GM19351 (cell line): ENCODE measurements at regions not wholly inside any gene's neighbourhood (a gene's known extent, or its start where the extent isn't known, plus 50 kb on each side); places are given as distances from the start of the nearest gene placed in this dataset.

Experiments
- ATAC-seq: cut with Tn5 transposase; IDR thresholded peaks from one replicate; pipeline ENCODE4 v1.9.1; 2021; ENCODE audit warnings: mild to moderate bottlenecking, moderate library complexity; ENCODE audit not compliant: unreplicated experiment

DNA sequence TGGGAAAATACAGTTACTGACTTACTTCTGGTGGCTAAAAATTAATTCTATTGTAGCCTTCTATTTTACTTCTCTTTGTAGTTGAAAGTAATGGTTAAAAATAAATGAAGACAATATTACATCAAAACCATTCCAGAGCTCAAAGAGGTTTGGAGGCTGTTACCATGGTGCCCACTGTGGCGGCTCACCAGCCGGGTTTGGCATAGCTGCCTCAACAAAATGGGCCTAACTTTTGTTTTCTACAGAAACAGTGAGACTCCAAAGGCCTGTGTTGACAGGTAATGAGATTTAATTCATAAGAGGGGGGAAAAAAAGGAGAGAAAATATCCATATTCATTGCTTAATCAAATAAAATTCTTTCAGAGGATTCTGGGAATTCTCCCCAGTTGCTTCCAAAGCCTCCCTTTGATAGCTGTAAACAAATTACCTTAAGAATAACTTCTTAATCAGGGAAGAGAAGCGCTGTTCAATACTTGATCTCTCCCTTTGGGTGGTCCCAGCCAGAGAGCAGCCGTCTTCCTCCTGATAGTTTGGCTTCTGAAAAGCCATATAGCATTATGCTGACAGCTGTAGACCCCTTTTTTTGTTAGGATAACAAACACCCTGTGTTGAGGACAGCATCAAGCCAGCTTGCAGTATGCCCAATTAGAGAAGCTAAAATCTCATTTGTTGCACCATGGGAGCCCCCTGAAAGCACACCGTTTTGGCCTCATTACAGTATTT, 266.8 kb downstream of the NEDD1 start:
- ATAC-seq = no peak

DNA sequence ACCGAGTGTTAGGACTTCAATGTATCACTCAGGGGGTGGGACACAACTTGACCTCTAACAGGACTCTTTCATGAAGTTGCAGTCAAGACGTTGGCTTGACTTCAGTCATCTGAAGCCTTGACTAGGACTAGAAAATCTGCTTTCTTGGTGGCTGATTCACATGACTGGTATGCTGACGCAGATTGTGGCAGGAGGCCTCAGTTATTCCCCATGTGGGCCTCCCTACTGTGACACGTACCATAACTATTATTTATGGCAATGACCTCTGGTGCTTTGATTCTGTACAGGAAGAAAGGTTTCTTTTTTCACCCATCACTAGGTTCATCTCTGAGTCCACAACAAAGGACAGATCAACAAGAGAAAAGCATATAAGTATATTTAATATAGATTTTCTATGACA, 270.4 kb downstream of the NEDD1 start:
- no peak for ATAC-seq

DNA sequence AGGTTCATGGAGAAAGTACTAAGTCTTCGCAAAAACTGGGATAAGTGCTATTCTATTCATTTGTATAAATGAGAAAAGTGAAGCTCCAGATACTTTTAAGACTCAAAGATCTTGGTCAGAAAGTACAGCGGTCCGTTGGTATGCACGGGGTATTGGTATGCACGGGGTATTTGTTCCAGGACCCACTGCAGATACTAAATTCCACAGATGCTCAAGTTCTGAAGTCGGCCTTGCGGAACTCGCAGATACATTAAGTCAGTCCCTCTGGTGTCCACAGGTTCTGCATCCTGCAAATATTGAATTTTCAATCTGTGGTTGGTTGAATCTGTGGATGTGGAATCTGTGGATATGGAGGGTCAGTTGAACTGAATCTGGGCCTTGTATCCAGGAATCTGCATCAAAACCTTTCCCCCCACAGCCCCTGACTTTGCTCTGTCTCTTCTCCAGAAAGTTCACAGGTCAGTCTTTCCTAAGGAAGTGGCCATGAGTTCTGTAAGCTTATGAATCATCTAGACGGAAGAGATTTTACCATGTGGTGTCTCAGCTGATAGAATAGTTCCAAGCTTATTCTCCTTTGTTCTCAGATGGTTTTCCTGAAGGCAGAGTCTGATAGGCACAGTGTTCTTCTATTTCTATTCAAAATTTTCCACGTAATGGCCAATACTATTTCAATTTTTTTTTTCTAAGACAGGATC, 274.7 kb downstream of the NEDD1 start:
- ATAC-seq = no peak

DNA sequence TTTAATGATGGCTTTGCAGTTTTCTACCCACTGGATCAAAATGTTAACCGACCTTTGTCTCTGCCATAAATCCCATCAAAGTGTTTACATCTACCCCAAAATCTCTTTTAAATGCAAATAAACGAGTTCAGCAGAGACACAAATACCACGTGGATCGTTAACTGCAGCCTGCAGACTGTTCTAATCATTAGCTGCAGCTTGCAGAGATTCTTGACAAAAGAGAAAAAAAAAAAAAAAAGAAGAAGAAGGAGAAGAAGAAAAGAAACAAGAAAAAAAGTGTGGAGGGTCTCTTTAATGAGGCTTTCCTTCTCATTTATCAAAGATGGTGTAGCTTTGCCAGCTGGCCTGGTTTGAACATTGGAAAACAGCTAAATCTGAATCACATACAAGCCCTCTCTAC, 275.7 kb downstream of the NEDD1 start:
- no peak for ATAC-seq

DNA sequence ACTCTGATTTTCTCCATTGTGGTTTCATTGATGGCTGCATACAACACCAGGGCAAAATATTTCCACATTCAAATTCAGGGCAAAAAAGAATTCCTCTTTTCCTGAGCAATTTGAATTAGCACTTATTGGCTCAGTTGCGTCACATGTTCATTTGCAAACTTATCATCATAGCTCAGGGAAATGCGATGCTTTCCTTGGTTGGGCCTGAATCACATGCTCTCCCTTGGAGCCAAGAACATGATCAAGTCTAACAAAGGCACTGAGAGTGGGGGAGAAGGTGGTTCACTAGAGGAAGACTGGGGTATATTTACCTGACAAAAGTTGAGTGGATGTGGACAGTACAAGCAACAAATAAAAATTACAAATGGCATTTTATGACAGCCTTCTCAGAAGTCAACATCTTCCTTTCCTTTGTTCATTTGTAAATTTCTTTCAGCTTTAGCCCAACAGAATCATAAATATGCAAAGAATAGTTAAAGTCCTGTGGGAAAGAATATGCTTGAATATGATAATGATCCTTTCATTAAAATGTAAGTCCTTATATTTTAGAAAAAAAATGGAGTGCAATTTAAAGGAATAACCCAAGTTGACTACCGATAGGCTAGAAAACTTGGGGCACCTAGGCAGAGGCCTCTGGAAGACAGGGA, 277.2 kb downstream of the NEDD1 start:
- ATAC-seq = no peak

DNA sequence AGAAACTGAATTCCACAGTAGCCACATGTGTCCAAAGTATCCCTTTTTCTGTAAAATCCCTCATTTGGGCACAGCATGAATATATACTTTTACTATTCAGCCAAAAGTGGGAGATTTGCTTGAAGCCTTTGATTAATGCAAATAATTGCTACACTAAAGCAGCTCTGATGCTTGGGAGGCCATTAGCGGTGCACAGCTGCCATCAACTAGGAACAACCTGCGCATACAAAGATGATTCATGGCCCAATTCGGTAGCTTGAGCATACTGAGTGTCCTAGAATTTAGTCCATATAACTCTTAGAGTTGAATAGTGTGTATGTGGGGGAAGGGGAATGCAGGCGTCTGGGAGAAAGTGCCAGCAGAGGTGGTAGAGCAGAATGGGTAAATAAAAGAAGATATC, 277.0 kb upstream of the RMST start:
- ATAC-seq = no peak

DNA sequence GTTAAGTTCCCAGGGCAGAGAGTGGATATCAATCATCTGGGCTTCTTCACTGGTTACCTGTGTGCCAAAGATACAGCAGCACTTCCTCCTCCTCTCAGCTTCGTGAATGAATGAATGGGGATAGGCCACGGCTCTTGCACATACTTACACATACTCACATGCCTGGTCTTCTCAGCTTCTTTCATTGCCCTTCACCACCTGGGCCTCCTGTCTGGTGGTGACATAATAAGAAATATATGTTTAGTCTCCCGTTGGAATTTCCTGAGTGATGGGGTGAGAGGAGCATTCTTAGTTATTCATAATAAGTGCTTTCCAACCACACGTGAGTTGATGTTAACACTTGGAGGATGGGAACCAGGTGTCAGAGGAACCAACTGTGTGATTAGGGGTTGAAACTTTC, 268.1 kb upstream of the RMST start:
- no peak for ATAC-seq

DNA sequence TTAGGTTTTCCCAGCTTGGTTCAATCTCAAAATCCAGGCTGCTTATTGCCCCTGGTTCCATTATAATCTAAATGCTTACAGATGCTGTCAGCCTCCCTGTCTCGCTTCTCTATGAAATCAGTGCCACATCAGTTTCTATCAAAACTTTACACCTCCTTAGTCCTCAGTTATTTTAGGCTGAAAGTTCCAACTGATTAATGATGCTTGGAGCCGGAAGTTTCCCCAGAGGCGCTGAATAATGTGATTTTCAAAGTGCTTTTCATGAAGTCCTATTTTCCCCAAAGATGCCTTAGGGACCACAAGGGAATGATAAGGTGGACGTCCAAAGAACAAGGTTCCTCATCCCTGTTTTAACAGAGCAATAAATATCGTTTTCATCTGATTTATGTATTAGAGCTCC, 262.4 kb upstream of the RMST start:
- ATAC-seq = no peak

DNA sequence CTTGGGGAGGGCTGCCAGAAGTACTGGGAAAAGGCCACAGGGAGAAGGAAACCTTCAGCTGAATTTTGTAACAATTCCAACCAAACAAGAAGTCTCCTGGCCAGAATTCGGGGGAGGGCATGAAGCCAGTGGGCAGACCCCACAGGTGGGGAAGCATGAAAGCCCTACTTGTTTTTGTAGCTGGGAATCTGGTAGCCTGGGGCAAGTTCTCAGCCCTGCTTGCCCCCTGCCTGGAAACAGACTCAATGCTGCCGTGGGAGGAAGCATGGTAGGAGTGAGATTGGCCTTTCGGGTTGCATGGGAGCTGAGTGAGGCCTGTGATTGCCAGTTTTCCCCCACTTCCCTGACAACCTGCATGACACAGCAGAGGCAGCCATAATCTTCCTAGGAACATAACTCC, 259.2 kb upstream of the RMST start:
- no peak for ATAC-seq

DNA sequence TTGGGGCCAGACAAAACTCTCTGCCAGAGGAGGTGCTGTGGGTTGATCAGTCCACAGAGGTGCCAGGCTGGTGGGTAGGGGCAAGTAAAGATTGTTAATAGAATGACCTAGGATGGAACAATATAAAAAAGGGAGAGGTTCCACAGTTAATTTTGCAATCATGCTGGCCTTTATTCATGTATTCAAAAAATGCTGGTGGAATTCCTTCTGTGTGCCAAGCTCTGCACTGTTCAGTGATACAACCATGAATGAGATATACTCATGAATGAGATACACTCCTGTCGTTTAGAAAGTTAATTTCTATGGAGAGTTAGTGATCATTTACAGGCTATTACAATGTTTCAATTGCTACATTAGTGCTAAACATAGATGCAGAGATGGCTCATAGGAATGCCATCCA, 252.6 kb upstream of the RMST start:
- ATAC-seq = no peak

DNA sequence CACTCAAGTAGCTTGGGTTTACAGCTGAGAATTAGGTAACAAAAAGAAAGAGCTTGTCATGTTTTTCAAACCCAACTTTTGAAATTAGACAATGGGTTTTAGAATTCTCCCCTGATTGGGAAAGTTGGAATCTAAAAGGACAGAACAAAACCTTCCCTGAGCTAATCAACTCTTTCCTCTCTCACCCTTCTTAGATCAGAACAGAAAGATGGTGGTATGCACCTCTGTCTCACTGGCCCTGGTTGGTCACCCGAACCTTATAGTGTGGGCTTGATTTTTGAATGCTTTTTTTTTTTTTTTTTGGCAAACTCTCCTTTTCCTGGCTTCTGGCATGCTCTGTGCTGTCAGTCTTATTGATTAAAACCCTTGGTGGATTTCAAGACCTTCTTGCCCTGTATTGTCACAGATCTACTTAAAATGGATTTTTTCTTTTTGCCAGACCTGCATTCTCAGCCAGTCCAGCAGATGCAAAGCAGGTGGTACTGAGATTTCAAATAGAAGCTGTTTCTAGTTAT, 251.1 kb upstream of the RMST start:
- ATAC-seq = no peak

DNA sequence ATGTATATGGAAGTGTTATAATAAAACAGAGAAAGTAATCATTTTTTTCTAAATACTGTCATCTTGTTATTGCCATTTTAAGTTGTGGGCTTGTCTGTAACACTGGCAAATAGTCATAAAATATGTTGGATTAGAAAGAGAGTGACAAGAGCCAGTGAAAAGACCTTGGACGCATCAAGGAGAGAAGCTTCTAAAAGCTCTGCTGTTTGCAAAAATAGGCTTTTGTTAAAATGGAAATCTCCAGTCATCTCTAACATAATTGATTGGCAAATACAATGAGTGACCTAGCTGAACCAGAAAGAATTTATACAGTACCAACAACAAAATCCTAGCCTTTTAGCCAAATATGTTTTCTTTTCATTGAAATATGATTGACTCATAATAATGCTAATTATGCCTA, 245.8 kb upstream of the RMST start:
- ATAC-seq = no peak

DNA sequence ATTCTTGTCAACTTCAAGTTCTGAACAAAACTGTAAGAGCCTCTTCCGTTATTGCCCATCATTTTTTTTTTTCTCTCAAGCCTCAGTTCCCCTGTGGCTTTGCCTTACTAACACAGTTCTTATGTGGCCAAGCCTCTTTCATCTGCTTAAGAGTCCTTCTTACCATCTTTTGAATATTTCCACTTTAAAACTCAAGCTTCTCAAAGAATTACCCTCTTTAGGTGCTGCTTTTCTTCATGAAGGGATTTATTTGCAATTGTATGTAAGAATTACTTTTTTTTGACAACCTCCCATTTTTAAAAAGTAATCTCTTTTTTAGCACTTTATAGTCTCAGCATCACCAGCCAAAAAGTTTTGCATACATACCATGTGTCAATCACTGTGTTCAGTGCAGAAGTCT, 240.2 kb upstream of the RMST start:
- no peak for ATAC-seq

DNA sequence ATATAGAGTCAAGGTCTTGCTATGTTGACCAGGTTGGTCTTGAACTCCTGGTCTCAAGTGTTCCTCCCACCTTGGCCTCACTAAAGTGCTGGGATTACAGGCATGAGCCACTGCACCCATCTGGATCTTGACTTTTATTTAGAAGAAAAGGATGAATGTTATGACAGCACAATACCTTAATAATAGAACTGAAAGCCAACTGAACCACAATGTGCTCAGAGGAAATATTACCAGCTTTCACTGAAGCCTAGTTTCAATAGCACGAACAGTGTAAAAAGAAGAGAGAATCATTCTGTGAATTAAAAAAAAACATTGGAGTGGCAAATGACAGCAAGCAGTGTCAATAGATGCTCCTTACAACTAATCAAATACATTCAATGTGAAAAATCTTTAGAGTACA, 239.2 kb upstream of the RMST start:
- ATAC-seq = peak; percentile 81

DNA sequence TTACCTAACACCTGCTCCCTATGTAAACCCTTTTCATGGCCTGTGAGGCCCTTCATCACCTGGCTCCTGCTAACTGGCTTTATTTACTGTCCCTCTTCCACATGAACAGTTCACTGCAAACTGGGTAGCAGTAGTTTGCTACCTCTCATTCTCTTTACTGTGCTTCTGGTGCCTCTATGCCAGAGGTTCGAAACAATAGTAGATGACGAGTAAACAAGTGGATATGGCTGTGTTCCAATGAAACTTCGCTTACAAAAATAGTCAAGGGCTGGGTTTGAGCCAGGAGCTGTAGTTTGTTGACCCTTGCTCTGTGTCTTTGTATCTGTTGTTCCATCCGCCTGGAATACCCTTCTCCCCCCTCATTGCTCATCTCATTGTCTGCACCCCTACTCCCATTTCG, 233.6 kb upstream of the RMST start:
- ATAC-seq = no peak

DNA sequence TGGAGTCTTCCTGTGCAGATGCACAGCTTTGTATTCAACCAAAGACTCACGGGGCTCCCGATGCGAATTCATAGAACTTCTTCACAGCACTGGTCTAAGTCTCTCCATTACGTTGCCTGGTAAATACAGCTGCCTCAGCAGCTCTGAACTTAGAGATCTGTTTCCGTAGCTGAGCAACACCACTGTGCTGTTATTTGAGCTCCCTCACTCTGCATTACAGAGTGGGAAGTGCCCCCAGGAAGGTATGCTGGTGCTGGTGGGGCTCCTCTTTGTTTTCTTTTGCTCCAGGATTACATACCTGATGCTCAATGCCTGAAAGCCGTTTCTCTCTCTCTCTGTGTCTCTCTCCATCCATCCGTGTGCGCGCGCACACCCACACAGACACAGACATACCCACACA, 227.5 kb upstream of the RMST start:
- no peak for ATAC-seq

DNA sequence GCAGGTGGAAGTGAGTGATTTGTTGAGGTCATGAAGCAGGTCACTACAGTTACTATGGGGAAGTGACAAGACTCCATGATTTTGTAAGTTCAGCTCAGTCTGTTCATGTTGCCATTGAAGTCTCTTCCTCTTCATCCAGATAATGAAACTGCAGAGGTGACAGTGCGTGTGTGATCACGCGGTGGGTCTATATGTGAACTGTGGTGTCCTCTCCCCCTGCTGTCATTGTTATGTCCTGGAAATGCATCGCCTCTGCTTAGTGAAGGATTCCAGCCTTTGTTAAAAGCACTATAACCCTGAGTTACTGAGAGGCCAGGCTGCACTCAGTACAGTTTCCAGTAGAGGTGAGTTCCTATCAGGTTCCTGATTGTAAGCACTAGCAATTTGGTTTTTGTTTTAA, 216.2 kb upstream of the RMST start:
- no peak for ATAC-seq

DNA sequence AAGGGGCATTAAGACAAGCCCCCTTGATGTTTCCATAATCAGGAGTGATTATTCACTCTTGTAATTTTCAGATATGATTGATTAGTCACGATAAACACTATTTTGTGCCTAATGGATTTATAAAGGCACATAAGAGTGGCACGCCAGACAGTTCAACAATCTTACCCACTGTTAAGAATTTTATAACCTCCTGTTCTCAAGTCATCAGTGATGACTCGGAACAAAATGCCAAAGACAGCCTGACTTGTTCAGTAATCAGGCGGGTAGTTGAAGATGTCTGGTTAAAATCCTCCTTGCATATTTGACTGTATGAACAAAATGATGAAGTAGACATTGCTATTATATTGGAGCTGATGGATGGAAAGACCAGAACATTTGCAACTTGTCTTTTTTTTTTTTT, 212.1 kb upstream of the RMST start:
- no peak for ATAC-seq

DNA sequence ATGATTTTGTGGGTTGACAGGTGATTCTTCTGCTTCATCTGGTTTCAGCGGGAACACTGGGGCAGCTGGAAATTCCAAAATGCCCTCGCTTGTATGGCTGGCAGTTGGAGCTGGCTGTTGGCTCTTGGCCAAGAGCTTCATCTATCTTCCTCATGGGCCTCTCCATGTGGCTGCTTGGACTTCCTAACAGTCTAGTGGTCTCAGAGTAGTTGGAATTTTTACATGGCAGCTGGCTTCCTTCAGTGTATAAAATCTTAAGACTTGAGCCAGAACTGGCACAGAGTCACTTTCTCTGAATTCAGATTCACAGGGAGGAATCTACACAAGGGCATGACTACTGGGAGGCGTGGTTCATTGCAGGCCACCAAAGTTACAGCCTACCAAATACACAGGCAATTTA, 204.9 kb upstream of the RMST start:
- no peak for ATAC-seq

DNA sequence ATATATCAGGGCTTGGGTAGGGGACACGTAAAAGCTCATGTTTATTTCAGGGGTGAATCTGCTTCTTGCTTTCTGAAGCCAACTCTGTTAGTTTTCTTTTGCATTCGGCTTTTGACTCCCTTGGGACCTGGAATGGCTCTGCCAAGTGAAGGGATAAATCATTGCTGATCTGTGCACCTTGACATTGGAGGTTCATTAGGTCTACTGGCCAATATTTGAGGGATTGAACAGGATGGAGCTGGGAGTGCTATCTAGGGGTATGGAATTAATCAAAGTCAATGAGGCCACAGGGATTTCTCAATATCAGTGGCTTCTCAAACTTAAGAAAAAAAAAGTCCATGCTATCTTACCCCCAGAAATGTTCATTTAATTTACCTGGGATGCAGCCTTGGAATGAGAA, 203.5 kb upstream of the RMST start:
- ATAC-seq = no peak

DNA sequence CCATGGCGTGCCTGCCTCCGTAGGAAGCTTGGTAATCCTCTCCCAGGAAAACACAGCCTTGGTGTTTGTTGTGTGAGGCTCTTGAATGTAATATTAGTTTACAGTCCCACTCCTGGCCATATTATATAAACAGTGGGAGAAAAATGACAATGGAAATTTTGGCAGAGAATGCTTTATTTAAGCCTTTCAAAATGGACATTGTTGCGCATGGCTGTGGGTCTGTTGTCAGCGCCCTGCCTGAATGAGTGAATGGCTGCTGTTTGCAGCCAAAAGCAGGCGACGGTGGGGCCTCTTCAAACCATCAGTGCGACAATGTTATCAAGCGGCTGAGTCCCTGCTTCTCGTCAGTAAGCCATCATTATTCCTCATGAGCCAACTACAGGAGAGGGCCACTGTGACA, 201.8 kb upstream of the RMST start:
- no peak for ATAC-seq

DNA sequence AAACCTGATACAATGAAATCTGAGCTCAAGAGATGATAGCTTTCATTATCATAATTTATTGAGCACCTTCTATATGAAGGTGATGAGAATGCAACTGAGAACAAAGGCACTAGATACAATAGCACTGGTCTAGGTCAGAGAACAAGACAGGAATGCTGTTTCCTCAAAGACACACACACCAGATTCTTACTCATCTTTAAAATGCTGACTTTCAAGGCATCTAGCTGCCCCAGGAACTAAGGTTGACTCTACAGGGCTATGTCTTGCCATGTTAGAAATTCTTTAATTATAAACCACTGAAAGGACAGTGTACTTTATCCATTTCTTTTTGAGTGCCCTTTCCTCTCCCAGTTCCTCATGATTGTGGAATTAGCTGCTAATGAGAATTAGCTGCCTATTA, 195.4 kb upstream of the RMST start:
- ATAC-seq = no peak
